ENCODE measurements at regions not wholly inside any gene's neighbourhood (a gene's known extent, or its start where the extent isn't known, plus 50 kb on each side); places are given as distances from the start of the nearest gene placed in this dataset.

GRCh38 chr6:14652536-14652935 lies 535.0 kb downstream of the CD83 start:
- TF ChIP-seq CTCF (IDR thresholded peaks at IDR 0.05; ENCODE audit: low read depth, low read length, poor library complexity, severe bottlenecking) (no peak), EZH2phosphoT487 (IDR thresholded peaks at IDR 0.05; ENCODE audit: borderline replicate concordance, low read length) (no peak)
